Thyroid gland (tissue), 4 donors: ENCODE measurements at regions not wholly inside any gene's neighbourhood (a gene's known extent, or its start where the extent isn't known, plus 50 kb on each side); places are given as distances from the start of the nearest gene placed in this dataset.

Experiments used
- POLR2A ChIP-seq, 2 donors: fragments of 450-650 bp; IDR thresholded peaks; one replicate each; pipeline ENCODE4 v1.6.1; 2017; ENCODE audit warnings: antibody characterized with exemption in 2 of 2, mild to moderate bottlenecking in 2 of 2, moderate library complexity in 1 of 2
- TF ChIP-seq, protein P1 (sequence below), 6 experiments: fragments of 200-600 bp in 3 of 6; fragments of 450-650 bp in 3 of 6; sonication (generic) in 3 of 6; IDR thresholded peaks; one replicate each; pipeline ENCODE4 v1.5.1; 2016 to 2019; ENCODE audit warnings: antibody characterized with exemption in 6 of 6, mild to moderate bottlenecking in 2 of 6, inconsistent platforms in 1 of 6, moderate library complexity in 1 of 6

GRCh38 chr12:22810036-22810435, 185.1 kb downstream of the ETNK1 start:
- TF ChIP-seq, protein P1, sequence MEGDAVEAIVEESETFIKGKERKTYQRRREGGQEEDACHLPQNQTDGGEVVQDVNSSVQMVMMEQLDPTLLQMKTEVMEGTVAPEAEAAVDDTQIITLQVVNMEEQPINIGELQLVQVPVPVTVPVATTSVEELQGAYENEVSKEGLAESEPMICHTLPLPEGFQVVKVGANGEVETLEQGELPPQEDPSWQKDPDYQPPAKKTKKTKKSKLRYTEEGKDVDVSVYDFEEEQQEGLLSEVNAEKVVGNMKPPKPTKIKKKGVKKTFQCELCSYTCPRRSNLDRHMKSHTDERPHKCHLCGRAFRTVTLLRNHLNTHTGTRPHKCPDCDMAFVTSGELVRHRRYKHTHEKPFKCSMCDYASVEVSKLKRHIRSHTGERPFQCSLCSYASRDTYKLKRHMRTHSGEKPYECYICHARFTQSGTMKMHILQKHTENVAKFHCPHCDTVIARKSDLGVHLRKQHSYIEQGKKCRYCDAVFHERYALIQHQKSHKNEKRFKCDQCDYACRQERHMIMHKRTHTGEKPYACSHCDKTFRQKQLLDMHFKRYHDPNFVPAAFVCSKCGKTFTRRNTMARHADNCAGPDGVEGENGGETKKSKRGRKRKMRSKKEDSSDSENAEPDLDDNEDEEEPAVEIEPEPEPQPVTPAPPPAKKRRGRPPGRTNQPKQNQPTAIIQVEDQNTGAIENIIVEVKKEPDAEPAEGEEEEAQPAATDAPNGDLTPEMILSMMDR (IDR thresholded peaks at IDR 0.05), result no peak
- TF ChIP-seq POLR2A (IDR thresholded peaks at IDR 0.05), result no peak
